SK-N-SH (cell line): ENCODE measurements at regions not wholly inside any gene's neighbourhood (a gene's known extent, or its start where the extent isn't known, plus 50 kb on each side); places are given as distances from the start of the nearest gene placed in this dataset.

ENCODE experiments used
- CTCF ChIA-PET: fragments of 300-600, 350-600 bp; formaldehyde crosslinking; extraction: SDS; loops from one replicate; lab custom pipeline; 2021; lab: Yijun Ruan, JAX
- POLR2A ChIA-PET: fragments of 350-600 bp; sonication (Branson Sonifier 250); formaldehyde crosslinking; extraction: SDS; loops from one replicate; lab custom pipeline; 2020; ENCODE audit warnings: antibody characterized with exemption, inconsistent platforms; lab: Yijun Ruan, JAX
- DNase-seq: peaks from one replicate; pipeline ENCODE4 v3.0.0; 2012
- H2AFZ ChIP-seq: fragments of 200-600 bp; sonication (generic); 2 replicates; pipeline ENCODE4 v1.8.1; 2016; ENCODE audit warnings: antibody characterized with exemption, mild to moderate bottlenecking, low read depth
- H3F3A ChIP-seq: fragments of 200-600 bp; sonication (generic); replicated peaks from 2 replicates; pipeline ENCODE3; 2016; ENCODE audit warnings: antibody characterized with exemption, mild to moderate bottlenecking; ENCODE audit not compliant: insufficient read depth
- H3K27ac ChIP-seq, 2 experiments: fragments of 200-500 bp in 1 of 2; fragments of 200-600 bp in 1 of 2; sonication (Bioruptor generic) in 1 of 2; sonication (generic), shearing (Covaris generic) in 1 of 2; 2 replicates each; pipeline versions ENCODE4 v1.5.1 to v1.6.1; 2014 to 2016; ENCODE audit warnings: low read depth in 2 of 2, inconsistent platforms in 1 of 2, low read length in 1 of 2, mild to moderate bottlenecking in 1 of 2, mixed read lengths in 1 of 2
- H3K27me3 ChIP-seq: fragments of 200-600 bp; sonication (generic), shearing (Covaris generic); 2 replicates; pipeline ENCODE4 v1.6.1; 2016; ENCODE audit warnings: mixed run types; ENCODE audit not compliant: insufficient read depth
- H3K36me3 ChIP-seq, 2 experiments: fragments of 200-500 bp in 1 of 2; fragments of 200-600 bp in 1 of 2; sonication (Bioruptor generic) in 1 of 2; sonication (generic) in 1 of 2; replicated peaks in 1 of 2; 2 replicates each; pipeline versions ENCODE3 to v1.5.1; 2014 to 2016; ENCODE audit warnings: low read length in 1 of 2, mild to moderate bottlenecking in 1 of 2; ENCODE audit not compliant: insufficient read depth in 2 of 2, control insufficient read depth in 1 of 2
- H3K4me1 ChIP-seq, 2 experiments: fragments of 200-500 bp in 1 of 2; fragments of 200-600 bp in 1 of 2; sonication (Bioruptor generic) in 1 of 2; sonication (generic), shearing (Covaris generic) in 1 of 2; 2 replicates each; pipeline versions ENCODE4 v1.5.1 to v1.6.1; 2014 to 2016; ENCODE audit warnings: low read depth in 1 of 2, low read length in 1 of 2, mixed run types in 1 of 2; ENCODE audit not compliant: insufficient read depth in 2 of 2, control insufficient read depth in 1 of 2
- H3K4me2 ChIP-seq: fragments of 200-600 bp; sonication (generic), shearing (Covaris generic); 2 replicates; pipeline ENCODE4 v1.6.1; 2017; ENCODE audit warnings: mixed run types
- H3K4me3 ChIP-seq, 2 experiments: fragments of 200-500 bp in 1 of 2; fragments of 200-600 bp in 1 of 2; sonication (Bioruptor generic) in 1 of 2; sonication (generic), shearing (Covaris generic) in 1 of 2; 2 replicates each; pipeline versions ENCODE4 v1.5.1 to v1.8.1; 2014 to 2016; ENCODE audit warnings: low read depth in 2 of 2, inconsistent platforms in 1 of 2, low read length in 1 of 2, mild to moderate bottlenecking in 1 of 2, mixed read lengths in 1 of 2, moderate library complexity in 1 of 2
- H3K79me2 ChIP-seq: fragments of 200-600 bp; sonication (generic); 2 replicates; pipeline ENCODE4 v1.8.1; 2017; ENCODE audit warnings: mild to moderate bottlenecking; ENCODE audit not compliant: insufficient read depth
- H3K9ac ChIP-seq: fragments of 200-600 bp; sonication (generic); 2 replicates; pipeline ENCODE4 v1.6.1; 2017; ENCODE audit warnings: mixed run types
- H3K9me2 ChIP-seq: fragments of 200-600 bp; sonication (generic); 2 replicates; pipeline ENCODE4 v1.6.1; 2017; ENCODE audit warnings: mixed run types
- H3K9me3 ChIP-seq: fragments of 200-600 bp; sonication (generic); 2 replicates; pipeline ENCODE4 v1.6.1; 2017; ENCODE audit warnings: mixed run types, mild to moderate bottlenecking, moderate library complexity
- H4K20me1 ChIP-seq: fragments of 200-600 bp; sonication (generic); 2 replicates; pipeline ENCODE4 v1.6.1; 2017; ENCODE audit warnings: mild to moderate bottlenecking, mixed run types; ENCODE audit not compliant: insufficient read depth
- CTCF ChIP-seq: fragments of 200-600 bp; sonication (generic); IDR thresholded peaks from 2 replicates; pipeline ENCODE4 v1.6.1; 2017; ENCODE audit warnings: antibody characterized with exemption, mild to moderate bottlenecking, moderate library complexity
- EZH2phosphoT487 ChIP-seq: fragments of 200-600 bp; sonication (generic); IDR thresholded peaks from 2 replicates; pipeline ENCODE4 v1.6.1; 2017; ENCODE audit warnings: low read depth, mixed run types, mild to moderate bottlenecking, antibody characterized with exemption, moderate library complexity, borderline replicate concordance
- FOXM1 ChIP-seq: IDR thresholded peaks from 2 replicates; pipeline ENCODE4 v1.4.0; 2012; ENCODE audit warnings: low read depth, mild to moderate bottlenecking
- GATA2 ChIP-seq: sonication (generic); formaldehyde crosslinking; IDR thresholded peaks from 2 replicates; pipeline ENCODE4 v1.5.0; 2020; ENCODE audit warnings: mild to moderate bottlenecking, missing genetic modification reagents
- IRF3 ChIP-seq: fragments of 150-350 bp; IDR thresholded peaks from 2 replicates; pipeline ENCODE4 v1.6.1; 2016; ENCODE audit warnings: mild to moderate bottlenecking, low read depth, low read length
- NFIC ChIP-seq: IDR thresholded peaks from 2 replicates; pipeline ENCODE4 v1.4.0; 2012; ENCODE audit warnings: borderline replicate concordance
- NRF1 ChIP-seq: IDR thresholded peaks from 2 replicates; pipeline ENCODE4 v1.6.1; 2012; ENCODE audit warnings: low read depth, mild to moderate bottlenecking, low read length
- REST ChIP-seq: IDR thresholded peaks from 2 replicates; pipeline ENCODE4 v1.6.1; 2012; ENCODE audit warnings: mild to moderate bottlenecking, low read depth, low read length, moderate library complexity
- RXRA ChIP-seq: IDR thresholded peaks from 2 replicates; pipeline ENCODE4 v1.4.0; 2012; ENCODE audit warnings: low read depth, mild to moderate bottlenecking, borderline replicate concordance
- USF2 ChIP-seq: fragments of 150-350 bp; IDR thresholded peaks from 2 replicates; pipeline ENCODE4 v1.6.1; 2017; ENCODE audit warnings: antibody characterized with exemption, low read length, low read depth, borderline replicate concordance
- YY1 ChIP-seq: IDR thresholded peaks from 2 replicates; pipeline ENCODE4 v1.4.0; 2012; ENCODE audit warnings: low read depth, mild to moderate bottlenecking
- WGBS: methylation state at CpG from one replicate; pipeline ENCODE4 v1.1.6; 2017; ENCODE audit warnings: low lambda C conversion rate; 5-methylcytosine and 5-hydroxymethylcytosine counted together

GRCh38 chr7:46948716-46949115 is 633.2 kb downstream of the TNS3 start:
- no peak overlapping the region for H3K9ac ChIP-seq
- H3K9me3 ChIP-seq: no peaks in the 10 kb centered on the region
- H3K36me3 ChIP-seq: no peaks in the 10 kb centered on the region
- 88% methylated on average over 6 of the region's 6 CpGs for WGBS
- no peak overlapping the region for H2AFZ ChIP-seq
- no peak overlapping the region for H3K27ac ChIP-seq
- peaks cover 3 to 6% of the 10 kb centered on the region in 2 experiments; a peak in 3 of 4 replicates for H3K4me1 ChIP-seq
- TF ChIP-seq GATA2 (CRISPR knock-in tag): no peak
- TF ChIP-seq FOXM1: no peak
- no peak for TF ChIP-seq IRF3
- no peak for TF ChIP-seq CTCF
- no peak for TF ChIP-seq YY1
- TF ChIP-seq USF2: no peak
- TF ChIP-seq NFIC: no peak
- no peak for TF ChIP-seq EZH2phosphoT487
- no peak for TF ChIP-seq REST
- no peak for TF ChIP-seq RXRA
- no peak for TF ChIP-seq NRF1
- no peaks in the 10 kb centered on the region for H3F3A ChIP-seq
- H3K4me3 ChIP-seq: no peak overlapping the region
- H3K4me2 ChIP-seq: no peak overlapping the region
- no peaks in the 10 kb centered on the region for H3K79me2 ChIP-seq
- H3K9me2 ChIP-seq: no peaks in the 10 kb centered on the region
- POLR2A ChIA-PET: no interaction called here
- no peak for DNase-seq
- no peaks in the 10 kb centered on the region for H4K20me1 ChIP-seq
- CTCF ChIA-PET: no interaction called here
- no peaks in the 10 kb centered on the region for H3K27me3 ChIP-seq
